ENCODE measurements at regions not wholly inside any gene's neighbourhood (a gene's known extent, or its start where the extent isn't known, plus 50 kb on each side); places are given as distances from the start of the nearest gene placed in this dataset.

DNA sequence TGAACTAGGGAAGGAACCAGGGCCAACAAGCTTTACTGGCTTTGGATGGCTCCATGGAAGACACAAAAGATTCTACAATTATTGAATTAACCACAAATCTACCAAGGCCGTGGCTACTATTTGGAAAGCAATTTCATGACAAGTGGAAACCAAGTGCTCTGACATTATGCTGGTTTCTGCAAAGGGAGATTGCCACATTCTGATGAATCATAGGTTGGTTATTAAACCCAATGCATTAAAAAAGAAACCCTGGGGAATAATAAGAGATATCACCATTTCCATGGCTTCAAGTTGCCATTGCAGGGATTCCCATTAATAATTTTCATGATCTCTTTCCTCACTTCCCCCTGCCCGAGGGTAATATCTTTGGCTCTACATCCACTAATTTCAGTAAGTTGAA is 359.2 kb upstream of the NCAM2 start:
- DNase-seq (ENCODE audit: low read depth, low spot score) = no peak

- DNase-seq (ENCODE audit: low read depth, low spot score) = no peak
Measured at GRCh38 chr21:20641241-20641640, 357.0 kb upstream of the NCAM2 start.

DNA sequence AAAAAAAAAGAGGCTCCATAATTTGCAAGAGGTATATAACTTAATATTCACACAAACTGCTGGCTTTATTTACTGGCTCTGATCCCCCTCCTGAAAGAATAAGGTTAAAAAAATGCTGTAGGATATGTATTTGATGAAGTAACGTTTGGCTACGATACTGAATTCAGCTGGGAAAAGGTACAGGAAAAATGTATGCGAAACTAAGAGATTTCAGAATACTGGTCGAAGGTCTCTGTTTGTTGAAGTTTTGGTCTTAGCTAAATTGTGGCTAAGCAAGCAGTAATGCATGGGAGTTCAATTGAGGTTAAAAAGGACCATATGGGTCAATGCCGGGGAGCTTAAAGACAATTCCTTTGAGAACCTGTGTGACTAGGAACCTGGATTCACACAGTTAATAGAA is 355.5 kb upstream of the NCAM2 start:
- no peak for DNase-seq (ENCODE audit: low read depth, low spot score)

- DNase-seq (ENCODE audit: low read depth, low spot score) = no peak
Measured at GRCh38 chr21:20644552-20644951, 353.7 kb upstream of the NCAM2 start.

DNA sequence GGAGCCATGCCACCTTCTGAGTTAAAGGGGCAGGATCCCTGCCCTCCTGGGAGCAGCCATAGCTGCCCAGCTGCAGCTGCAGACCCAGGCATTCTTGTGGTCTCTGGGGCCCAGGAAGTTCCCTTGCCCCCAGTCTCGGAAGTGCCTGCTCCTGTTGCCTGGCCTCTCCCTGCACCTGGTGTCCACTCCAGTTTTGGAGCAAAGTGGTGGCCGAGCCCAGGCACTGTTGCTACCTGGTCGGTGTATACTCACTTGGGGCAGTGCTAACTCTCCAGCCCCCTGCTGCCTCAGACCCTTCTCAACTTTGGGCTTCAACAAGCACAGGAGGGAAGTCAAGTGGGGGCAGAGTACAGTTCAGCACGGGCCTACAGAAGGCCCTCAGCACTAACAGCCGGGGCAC is 352.9 kb upstream of the NCAM2 start:
- DNase-seq (ENCODE audit: low read depth, low spot score) = no peak

DNA sequence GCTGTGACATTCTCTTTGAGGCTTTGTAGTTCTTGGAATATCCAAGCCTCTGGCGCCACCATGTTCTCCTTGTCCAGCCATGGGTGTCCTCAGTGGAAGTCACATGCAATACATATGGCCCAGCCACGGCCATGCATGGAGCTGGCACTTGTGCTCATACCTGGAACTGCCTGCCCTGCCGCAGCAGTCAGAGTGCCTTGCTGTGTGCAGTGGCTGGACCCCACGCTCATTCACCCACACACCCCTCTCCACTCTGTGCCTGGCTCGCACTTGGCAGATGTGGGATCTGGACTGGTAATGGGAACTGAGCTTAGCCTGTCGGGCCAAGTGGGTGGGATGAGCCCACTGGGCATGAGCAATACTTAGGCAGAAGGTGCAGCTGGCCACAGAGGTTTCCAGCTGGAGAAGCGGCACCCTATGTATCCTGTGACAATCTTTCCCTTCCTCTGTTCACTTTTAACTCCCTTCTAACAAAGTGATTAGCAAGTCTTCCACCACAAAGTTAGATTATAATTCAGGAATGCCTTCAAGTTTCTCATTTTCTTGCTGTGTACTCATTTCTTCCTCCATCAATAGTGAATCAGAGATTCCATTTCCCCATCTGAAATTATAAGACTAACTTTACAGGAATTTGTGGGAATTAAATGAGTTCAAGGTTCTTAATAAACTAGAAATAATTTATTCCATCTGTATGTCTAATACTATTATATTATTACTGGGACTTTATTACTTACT is 351.6 kb upstream of the NCAM2 start:
- peak; percentile 2 for DNase-seq (ENCODE audit: low read depth, low spot score)

DNA sequence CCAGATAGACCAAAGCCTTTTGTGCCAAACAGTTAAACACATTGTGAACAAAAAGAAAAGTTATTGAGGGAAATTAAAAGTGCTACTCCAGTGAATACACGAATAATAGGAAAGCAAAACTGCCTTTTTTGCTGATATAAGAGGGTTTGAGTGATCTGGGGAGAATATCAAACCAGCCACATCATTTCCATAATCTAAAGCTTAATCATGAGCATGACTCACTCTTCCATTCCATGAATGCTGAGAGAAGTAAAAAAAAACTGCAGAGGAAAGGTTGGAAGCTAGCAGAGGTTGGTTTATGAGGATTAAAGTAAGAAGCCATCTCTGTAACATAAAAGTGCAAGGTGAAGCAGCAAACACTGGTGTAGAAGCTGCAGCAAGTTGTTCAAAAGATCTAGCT is 350.6 kb upstream of the NCAM2 start:
- DNase-seq (ENCODE audit: low read depth, low spot score) = peak; percentile 21

- DNase-seq (ENCODE audit: low read depth, low spot score) = no peak
Measured at GRCh38 chr21:20649231-20649630, 349.0 kb upstream of the NCAM2 start.

GRCh38 chr21:20652846-20653245 is 345.4 kb upstream of the NCAM2 start:
- DNase-seq (ENCODE audit: low read depth, low spot score) = no peak

DNA sequence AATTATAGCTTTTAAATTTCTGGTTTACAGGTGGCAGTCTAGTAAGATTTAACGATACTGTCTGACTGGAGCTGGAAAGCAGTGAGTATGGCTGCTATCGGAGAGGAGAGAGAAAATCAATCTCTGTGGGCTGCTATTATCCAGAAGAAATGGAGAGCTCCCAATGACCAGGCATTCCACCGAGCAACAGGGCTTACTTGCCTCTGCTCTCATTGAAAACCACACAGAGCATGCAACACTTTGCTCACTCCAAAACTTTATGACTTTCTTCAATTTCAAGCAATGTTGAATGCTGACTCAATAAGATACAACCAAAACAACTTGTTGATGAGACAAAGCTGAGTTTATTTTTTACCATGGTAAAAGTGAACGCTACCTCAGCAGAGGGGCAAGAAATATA is 337.0 kb upstream of the NCAM2 start:
- no peak for DNase-seq (ENCODE audit: low read depth, low spot score)

DNA sequence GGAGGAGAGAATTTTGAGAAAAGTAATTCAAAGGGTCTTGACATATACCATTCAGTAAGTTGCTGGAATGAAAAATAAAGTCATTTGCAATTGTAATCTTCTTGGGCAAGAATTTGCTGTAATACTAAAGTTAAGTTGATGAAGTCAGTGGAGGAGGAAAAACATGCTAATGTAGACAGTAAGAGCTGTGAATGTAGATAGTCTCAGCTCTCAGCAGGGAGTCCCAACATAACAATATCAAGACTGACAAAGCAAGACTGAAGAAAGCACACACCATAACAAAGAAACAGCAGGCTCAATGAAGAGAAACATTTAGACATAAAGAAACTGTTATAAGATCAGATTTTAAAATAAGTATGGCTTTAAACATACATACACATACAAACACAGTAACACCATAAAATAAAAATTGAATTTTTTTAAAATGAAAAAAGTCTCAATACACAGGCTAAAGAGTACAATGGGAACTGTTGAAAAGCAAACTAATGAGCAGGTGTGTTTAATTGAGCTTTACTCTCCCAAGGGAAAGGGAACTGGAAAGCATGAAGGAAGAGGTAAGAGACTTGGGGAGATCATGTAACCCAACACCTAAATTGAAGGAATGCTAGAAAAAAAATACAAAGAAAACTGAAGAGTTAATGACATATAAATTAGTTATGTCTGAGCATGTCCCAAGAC is 336.3 kb upstream of the NCAM2 start:
- DNase-seq (ENCODE audit: low read depth, low spot score) = no peak

DNA sequence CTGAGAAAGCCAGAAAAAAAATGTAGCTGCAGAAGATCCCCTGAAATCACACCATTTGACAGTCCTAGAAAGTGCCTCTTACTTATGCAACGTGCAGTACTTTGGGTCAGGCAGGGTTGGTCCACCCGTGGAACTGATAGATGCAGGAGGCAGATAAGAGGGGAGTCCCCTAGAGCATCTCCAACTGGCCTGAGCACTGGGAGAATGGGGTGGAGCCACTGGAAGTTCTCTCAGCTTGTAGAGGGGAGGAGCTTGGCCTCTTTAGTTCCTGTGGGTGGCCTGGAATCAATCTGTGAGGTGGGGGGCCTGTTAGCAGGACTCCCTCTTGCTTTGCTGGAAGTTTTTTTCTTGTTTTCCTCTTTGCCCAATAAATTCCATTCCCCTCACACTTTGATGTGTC is 335.7 kb upstream of the NCAM2 start:
- DNase-seq (ENCODE audit: low read depth, low spot score) = no peak

DNA sequence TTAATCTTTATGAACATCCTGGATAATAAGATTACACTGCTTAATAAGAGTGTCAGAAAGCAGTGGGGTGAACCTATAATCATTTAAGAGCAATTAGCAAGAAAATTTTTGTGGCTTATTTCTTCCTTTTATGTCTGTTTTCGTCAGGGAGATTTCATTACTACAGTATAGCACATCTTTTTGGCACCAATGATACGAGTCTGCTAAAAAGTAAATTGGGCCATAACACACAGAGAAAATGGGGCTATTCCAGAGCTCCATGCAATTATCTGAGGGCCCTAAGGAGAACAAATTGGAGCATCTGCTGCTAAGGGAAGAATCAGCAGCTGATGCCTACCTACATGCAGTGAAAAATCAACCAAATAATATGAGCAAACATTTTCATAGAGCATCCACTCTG is 330.3 kb upstream of the NCAM2 start:
- no peak for DNase-seq (ENCODE audit: low read depth, low spot score)

GRCh38 chr21:20685475-20685874 is 312.7 kb upstream of the NCAM2 start:
- no peak for DNase-seq (ENCODE audit: low read depth, low spot score)

- no peak for DNase-seq (ENCODE audit: low read depth, low spot score)
Measured at GRCh38 chr21:20698585-20698984, 299.6 kb upstream of the NCAM2 start.

DNA sequence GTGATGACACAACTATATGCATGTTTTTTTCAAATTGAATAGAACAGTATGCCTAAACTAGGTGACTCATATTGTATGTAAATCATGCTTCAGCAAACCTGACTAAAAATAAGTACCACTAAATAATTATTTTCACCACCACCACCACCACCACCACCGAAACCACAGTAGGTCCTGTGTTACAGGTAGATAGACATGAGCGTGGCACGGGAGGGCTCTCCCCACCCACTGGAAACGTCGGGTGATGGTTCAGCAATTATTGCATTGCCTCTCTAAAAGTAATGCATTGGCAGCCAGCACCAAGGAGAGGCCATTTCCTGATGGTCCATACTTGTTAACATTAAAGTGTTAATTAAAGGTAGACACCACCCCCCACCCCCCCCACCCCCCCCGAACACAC is 297.0 kb upstream of the NCAM2 start:
- DNase-seq (ENCODE audit: low read depth, low spot score) = no peak

GRCh38 chr21:20703112-20703767 is 295.0 kb upstream of the NCAM2 start:
- no peak for DNase-seq (ENCODE audit: low read depth, low spot score)

- DNase-seq (ENCODE audit: low read depth, low spot score) = peak; percentile 46
Measured at GRCh38 chr21:20720623-20721022, 277.6 kb upstream of the NCAM2 start.

DNA sequence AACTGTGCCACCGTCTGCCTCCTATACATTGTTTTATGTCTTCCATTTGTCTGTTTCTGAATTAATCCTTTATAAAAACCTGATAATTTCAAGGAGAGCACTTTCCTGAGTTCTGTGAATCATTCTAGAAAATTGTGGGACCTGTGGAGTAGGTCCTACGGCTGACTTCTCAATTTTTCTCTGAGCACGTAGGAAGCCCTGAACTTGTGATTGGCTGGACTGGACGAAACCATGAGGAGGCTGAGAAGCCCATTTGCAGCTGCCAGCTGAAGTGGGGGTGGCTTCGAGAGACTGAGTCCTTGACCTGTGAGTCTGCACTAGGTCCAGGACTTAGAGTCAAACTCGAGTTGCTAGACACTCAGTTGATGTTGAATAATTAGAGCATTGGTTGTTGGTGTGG is 277.1 kb upstream of the NCAM2 start:
- DNase-seq (ENCODE audit: low read depth, low spot score) = peak; percentile 23

GRCh38 chr21:20728691-20729090 is 269.5 kb upstream of the NCAM2 start:
- no peak for DNase-seq (ENCODE audit: low read depth, low spot score)

DNA sequence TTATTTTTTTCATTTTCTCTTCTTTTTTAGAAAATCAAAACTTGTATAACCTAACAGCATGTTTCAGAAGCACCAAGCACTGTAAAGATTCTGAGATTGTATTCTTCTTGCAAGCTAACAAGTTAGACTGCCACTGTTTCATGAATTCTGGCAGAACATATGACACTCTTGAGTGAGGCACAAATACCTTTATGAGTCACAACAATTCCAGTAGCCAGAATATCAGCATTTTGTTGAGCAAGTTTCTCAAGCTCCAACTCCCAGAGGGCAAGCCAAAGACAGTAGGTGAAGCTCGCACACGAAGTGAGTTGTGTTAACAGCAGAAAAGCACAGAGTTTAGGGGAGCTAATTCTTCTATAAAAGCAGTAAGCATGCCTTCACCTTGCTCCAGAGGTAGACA is 268.8 kb upstream of the NCAM2 start:
- peak; percentile 25 for DNase-seq (ENCODE audit: low read depth, low spot score)

DNA sequence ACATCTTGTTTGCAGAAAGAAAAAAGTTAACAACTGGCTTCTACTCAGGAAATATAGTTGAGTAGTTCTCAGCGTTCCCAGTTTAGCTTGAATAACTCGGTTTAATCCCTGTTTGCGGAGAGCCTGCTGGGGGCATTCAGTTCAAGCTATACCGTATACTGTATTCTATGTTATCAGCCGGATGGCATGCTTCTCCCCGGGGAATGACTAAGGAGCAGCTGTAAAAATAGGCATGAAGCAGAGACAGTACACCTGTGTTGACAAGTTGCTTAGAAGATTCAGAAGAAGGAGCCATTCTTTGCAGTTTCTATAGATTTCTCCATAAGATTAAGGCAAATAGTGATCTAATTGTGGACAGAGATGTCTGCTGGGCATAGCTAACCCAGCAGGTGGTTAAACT is 267.8 kb upstream of the NCAM2 start:
- DNase-seq (ENCODE audit: low read depth, low spot score) = no peak

DNA sequence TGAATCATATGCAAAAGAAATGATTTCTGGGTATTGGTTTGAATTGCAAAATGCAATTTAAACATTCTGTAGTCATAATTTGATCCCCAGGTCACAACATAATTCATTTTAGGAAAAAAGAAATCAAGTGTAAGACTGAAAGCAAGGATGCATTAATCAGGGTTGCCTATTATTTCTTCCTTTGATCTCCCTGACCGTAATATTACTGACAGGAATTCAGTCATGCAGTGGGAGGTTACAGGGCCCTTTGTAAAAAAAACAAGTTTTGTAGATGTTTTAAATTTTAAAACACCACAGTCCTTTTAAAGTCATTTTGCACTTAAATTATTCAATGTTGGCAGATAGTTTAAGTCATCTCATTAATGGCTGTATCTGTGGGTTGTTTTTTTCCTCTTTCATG is 263.0 kb upstream of the NCAM2 start:
- DNase-seq (ENCODE audit: low read depth, low spot score) = no peak
